Gastrocnemius medialis (tissue), 4 donors: ENCODE measurements at regions not wholly inside any gene's neighbourhood (a gene's known extent, or its start where the extent isn't known, plus 50 kb on each side); places are given as distances from the start of the nearest gene placed in this dataset.

Source experiments
- POLR2A ChIP-seq, 2 donors: fragments of 450-650 bp; IDR thresholded peaks; one replicate each; pipeline ENCODE4 v1.6.1; 2017; ENCODE audit warnings: antibody characterized with exemption in 2 of 2, mild to moderate bottlenecking in 2 of 2, moderate library complexity in 2 of 2
- TF ChIP-seq, protein P1 (sequence below), 5 experiments: fragments of 450-650 bp in 3 of 5; fragments of 200-600 bp in 2 of 5; sonication (generic) in 2 of 5; IDR thresholded peaks in 4 of 5; conservative IDR thresholded peaks in 1 of 5; 1 replicate in 4 of 5; 2 replicates in 1 of 5; pipeline ENCODE4 v1.5.1; 2016 to 2019; ENCODE audit warnings: antibody characterized with exemption in 5 of 5, mild to moderate bottlenecking in 3 of 5, moderate library complexity in 3 of 5

- TF ChIP-seq, protein P1, sequence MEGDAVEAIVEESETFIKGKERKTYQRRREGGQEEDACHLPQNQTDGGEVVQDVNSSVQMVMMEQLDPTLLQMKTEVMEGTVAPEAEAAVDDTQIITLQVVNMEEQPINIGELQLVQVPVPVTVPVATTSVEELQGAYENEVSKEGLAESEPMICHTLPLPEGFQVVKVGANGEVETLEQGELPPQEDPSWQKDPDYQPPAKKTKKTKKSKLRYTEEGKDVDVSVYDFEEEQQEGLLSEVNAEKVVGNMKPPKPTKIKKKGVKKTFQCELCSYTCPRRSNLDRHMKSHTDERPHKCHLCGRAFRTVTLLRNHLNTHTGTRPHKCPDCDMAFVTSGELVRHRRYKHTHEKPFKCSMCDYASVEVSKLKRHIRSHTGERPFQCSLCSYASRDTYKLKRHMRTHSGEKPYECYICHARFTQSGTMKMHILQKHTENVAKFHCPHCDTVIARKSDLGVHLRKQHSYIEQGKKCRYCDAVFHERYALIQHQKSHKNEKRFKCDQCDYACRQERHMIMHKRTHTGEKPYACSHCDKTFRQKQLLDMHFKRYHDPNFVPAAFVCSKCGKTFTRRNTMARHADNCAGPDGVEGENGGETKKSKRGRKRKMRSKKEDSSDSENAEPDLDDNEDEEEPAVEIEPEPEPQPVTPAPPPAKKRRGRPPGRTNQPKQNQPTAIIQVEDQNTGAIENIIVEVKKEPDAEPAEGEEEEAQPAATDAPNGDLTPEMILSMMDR (IDR thresholded peaks at IDR 0.05 in 4 of 5, conservative IDR thresholded peaks at IDR 0.05 in 1 of 5): no peak
- TF ChIP-seq POLR2A (IDR thresholded peaks at IDR 0.05): no peak
Measured at GRCh38 chr2:236793023-236794011, 223.7 kb downstream of the ACKR3 start.
